ENCODE measurements at regions not wholly inside any gene's neighbourhood (a gene's known extent, or its start where the extent isn't known, plus 50 kb on each side); places are given as distances from the start of the nearest gene placed in this dataset.

GRCh38 chr1:244163861-244164510, 112.9 kb downstream of the ZBTB18 start:
- Histone ChIP-seq H3K4me1 (ENCODE audit: control insufficient read depth, insufficient read depth, low read length) (peaks cover 10% of the 10 kb centered on the region), H3K4me3 (ENCODE audit: low read depth, low read length) (peak overlapping the region; percentile 17; the same call in 1 of the 2 replicates), H3K27ac (ENCODE audit: extremely low read depth, low read depth, low read length) (no peak overlapping the region), H3K9me3 (ENCODE audit: control insufficient read depth, insufficient read depth, low read depth, low read length) (no peaks in the 10 kb centered on the region), H3K36me3 (ENCODE audit: control insufficient read depth in 2 of 2, insufficient read depth in 1 of 2, low read length in 2 of 2) (no peaks in the 10 kb centered on the region)
- ChIA-PET CTCF (interaction anchor here (0.6 to 0.9 kb wide), 4 partner anchors 48 to 409 kb away, joined by 3 read pairs; no protein-coding TSS in a partner anchor), POLR2A (interaction anchor here (0.6 kb wide), 2 partner anchors 80 to 379 kb away, joined by 3 to 5 read pairs; no protein-coding TSS in a partner anchor)
- TF ChIP-seq, protein P1, sequence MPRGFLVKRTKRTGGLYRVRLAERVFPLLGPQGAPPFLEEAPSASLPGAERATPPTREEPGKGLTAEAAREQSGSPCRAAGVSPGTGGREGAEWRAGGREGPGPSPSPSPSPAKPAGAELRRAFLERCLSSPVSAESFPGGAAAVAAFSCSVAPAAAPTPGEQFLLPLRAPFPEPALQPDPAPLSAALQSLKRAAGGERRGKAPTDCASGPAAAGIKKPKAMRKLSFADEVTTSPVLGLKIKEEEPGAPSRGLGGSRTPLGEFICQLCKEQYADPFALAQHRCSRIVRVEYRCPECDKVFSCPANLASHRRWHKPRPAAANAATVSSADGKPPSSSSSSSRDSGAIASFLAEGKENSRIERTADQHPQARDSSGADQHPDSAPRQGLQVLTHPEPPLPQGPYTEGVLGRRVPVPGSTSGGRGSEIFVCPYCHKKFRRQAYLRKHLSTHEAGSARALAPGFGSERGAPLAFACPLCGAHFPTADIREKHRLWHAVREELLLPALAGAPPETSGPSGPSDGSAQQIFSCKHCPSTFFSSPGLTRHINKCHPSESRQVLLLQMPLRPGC (tag by site-specific recombination; IDR thresholded peaks at IDR 0.05) = no peak
- TF ChIP-seq ZNF391 (tag by site-specific recombination; IDR thresholded peaks at IDR 0.05; ENCODE audit: borderline replicate concordance, low read depth) (no peak), ZNF701 (tag by site-specific recombination; IDR thresholded peaks at IDR 0.05) (no peak), ZNF10 (tag by site-specific recombination; IDR thresholded peaks at IDR 0.05) (0 out of 2 replicates have a peak, but pooled peaks have one; percentile 17), ATF2 (tag by site-specific recombination; IDR thresholded peaks at IDR 0.05; ENCODE audit: low read depth) (no peak), ZFP37 (tag by site-specific recombination; IDR thresholded peaks at IDR 0.05) (peak; percentile 94; the same call in 1 of the 2 replicates), ZNF501 (tag by site-specific recombination; IDR thresholded peaks at IDR 0.05) (no peak), ZNF335 (tag by site-specific recombination; conservative IDR thresholded peaks at IDR 0.05) (peak; percentile 71), ZNF433 (tag by site-specific recombination; IDR thresholded peaks at IDR 0.05; ENCODE audit: low read depth) (no peak), WT1 (tag by site-specific recombination; IDR thresholded peaks at IDR 0.05) (peak; percentile 54; the same call in 1 of the 2 replicates), SP3 (tag by site-specific recombination; IDR thresholded peaks at IDR 0.05) (0 out of 2 replicates have a peak, but pooled peaks have one; percentile 15), ZNF629 (tag by site-specific recombination; IDR thresholded peaks at IDR 0.05) (peak; percentile 67; the same call in 1 of the 2 replicates), ZNF792 (tag by site-specific recombination; IDR thresholded peaks at IDR 0.05) (no peak), PATZ1 (tag by site-specific recombination; IDR thresholded peaks at IDR 0.05) (0 out of 2 replicates have a peak, but pooled peaks have one; percentile 14), OSR2 (tag by site-specific recombination; IDR thresholded peaks at IDR 0.05) (no peak), ZNF530 (tag by site-specific recombination; IDR thresholded peaks at IDR 0.05; ENCODE audit: low read depth) (no peak), IKZF3 (tag by site-specific recombination; IDR thresholded peaks at IDR 0.05) (peak; percentile 7; the same call in 1 of the 2 replicates), ZNF184 (tag by site-specific recombination; IDR thresholded peaks at IDR 0.05) (peak; percentile 65; the same call in 1 of the 2 replicates)
- TF ChIP-seq, protein P2, sequence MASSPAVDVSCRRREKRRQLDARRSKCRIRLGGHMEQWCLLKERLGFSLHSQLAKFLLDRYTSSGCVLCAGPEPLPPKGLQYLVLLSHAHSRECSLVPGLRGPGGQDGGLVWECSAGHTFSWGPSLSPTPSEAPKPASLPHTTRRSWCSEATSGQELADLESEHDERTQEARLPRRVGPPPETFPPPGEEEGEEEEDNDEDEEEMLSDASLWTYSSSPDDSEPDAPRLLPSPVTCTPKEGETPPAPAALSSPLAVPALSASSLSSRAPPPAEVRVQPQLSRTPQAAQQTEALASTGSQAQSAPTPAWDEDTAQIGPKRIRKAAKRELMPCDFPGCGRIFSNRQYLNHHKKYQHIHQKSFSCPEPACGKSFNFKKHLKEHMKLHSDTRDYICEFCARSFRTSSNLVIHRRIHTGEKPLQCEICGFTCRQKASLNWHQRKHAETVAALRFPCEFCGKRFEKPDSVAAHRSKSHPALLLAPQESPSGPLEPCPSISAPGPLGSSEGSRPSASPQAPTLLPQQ (tag by site-specific recombination; IDR thresholded peaks at IDR 0.05) = 0 out of 2 replicates have a peak, but pooled peaks have one; percentile 55
- TF ChIP-seq, protein P3, sequence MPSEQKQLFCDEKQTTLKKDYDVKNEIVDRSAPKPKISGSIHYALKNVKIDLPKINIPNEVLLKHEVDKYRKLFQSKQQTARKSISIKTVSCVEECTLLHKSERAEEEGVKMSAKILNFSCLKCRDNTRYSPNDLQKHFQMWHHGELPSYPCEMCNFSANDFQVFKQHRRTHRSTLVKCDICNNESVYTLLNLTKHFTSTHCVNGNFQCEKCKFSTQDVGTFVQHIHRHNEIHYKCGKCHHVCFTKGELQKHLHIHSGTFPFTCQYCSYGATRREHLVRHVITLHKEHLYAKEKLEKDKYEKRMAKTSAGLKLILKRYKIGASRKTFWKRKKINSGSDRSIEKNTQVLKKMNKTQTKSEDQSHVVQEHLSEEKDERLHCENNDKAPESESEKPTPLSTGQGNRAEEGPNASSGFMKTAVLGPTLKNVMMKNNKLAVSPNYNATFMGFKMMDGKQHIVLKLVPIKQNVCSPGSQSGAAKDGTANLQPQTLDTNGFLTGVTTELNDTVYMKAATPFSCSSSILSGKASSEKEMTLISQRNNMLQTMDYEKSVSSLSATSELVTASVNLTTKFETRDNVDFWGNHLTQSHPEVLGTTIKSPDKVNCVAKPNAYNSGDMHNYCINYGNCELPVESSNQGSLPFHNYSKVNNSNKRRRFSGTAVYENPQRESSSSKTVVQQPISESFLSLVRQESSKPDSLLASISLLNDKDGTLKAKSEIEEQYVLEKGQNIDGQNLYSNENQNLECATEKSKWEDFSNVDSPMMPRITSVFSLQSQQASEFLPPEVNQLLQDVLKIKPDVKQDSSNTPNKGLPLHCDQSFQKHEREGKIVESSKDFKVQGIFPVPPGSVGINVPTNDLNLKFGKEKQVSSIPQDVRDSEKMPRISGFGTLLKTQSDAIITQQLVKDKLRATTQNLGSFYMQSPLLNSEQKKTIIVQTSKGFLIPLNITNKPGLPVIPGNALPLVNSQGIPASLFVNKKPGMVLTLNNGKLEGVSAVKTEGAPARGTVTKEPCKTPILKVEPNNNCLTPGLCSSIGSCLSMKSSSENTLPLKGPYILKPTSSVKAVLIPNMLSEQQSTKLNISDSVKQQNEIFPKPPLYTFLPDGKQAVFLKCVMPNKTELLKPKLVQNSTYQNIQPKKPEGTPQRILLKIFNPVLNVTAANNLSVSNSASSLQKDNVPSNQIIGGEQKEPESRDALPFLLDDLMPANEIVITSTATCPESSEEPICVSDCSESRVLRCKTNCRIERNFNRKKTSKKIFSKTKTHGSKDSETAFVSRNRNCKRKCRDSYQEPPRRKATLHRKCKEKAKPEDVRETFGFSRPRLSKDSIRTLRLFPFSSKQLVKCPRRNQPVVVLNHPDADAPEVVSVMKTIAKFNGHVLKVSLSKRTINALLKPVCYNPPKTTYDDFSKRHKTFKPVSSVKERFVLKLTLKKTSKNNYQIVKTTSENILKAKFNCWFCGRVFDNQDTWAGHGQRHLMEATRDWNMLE (tag by site-specific recombination; conservative IDR thresholded peaks at IDR 0.05; ENCODE audit: low read depth) = peak; percentile 60
- TF ChIP-seq, protein P4, sequence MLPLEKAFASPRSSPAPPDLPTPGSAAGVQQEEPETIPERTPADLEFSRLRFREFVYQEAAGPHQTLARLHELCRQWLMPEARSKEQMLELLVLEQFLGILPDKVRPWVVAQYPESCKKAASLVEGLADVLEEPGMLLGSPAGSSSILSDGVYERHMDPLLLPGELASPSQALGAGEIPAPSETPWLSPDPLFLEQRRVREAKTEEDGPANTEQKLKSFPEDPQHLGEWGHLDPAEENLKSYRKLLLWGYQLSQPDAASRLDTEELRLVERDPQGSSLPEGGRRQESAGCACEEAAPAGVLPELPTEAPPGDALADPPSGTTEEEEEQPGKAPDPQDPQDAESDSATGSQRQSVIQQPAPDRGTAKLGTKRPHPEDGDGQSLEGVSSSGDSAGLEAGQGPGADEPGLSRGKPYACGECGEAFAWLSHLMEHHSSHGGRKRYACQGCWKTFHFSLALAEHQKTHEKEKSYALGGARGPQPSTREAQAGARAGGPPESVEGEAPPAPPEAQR (tag by site-specific recombination; IDR thresholded peaks at IDR 0.05) = no peak
